IPS-NIHi11 (cell line): ENCODE measurements at regions not wholly inside any gene's neighbourhood (a gene's known extent, or its start where the extent isn't known, plus 50 kb on each side); places are given as distances from the start of the nearest gene placed in this dataset.
"Not testable (repeated sequence)": the region's sequence is repeated elsewhere in the genome, so short reads cannot be mapped to it uniquely, and the experiment has no call there.

Source experiments
- DNase-seq: peaks from one replicate; pipeline ENCODE4 v3.0.0; 2012; ENCODE audit warnings: mixed read lengths, low spot score

DNA sequence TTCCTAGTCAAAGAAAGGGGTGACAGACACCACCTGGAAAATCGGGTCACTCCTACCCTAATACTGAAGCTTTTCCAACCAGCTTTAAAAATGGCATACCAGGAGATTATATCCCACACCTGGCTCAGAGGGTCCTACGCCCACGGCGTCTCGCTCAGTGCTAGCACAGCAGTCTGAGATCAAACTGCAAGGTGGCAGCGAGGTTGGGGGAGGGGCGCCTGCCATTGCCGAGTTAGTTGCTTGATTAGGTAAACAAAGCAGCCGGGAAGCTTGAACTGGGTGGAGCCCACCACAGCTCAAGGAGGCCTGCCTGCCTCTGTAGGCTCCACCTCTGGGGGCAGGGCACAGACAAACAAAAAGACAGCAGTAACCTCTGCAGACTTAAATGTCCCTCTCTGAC lies 127.1 kb downstream of the NXPE2 start:
- not testable (repeated sequence) for DNase-seq

DNA sequence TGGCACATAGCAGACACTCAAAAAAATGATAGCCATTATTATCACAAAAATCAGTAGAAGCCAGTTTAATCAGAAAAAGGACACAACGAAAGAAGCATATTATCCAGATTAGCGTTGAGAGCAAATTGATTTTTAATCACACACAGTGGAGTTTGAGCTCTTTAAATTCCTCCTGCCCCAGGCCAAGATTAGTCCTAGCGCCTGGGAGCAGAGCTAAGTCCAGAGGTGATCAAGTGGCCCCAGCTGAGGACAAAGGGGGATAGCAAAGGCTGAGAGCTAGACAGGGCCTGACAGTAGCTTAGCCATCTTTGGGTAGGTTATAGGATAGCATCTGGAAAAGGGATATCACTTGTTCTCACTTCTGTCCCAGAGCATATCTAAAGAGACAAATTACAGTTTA lies 133.6 kb downstream of the NXPE2 start:
- DNase-seq: no peak

- DNase-seq: no peak
Measured at GRCh38 chr11:114812733-114813132, 134.4 kb downstream of the NXPE2 start.

- no peak for DNase-seq
Measured at GRCh38 chr11:114813189-114813718, 134.9 kb downstream of the NXPE2 start.

- DNase-seq: no peak
Measured at GRCh38 chr11:114815176-114815575, 136.8 kb downstream of the NXPE2 start.

DNA sequence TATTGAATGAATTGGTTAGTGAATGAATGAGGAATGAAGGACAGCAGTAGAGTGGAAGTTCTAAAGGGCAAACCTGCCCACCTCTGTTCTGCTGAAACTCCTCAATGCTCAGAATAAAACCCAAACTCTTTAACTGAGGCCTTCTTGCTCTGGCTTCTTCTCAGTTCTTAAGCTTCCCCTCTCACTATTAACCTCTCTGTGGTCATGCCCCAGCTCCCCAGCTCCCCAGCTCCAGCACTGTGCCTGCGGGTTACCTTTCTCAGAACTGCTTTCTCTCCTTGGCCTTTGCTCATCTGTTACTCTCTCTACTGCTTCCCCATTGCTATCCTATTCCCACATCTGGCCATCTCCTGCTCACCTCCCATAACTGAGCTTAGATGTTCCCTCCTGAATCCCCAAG lies 137.4 kb downstream of the NXPE2 start:
- no peak for DNase-seq

GRCh38 chr11:114816791-114817190 lies 138.5 kb downstream of the NXPE2 start:
- DNase-seq: no peak

GRCh38 chr11:114818382-114818781 lies 140.1 kb downstream of the NXPE2 start:
- no peak for DNase-seq

- no peak for DNase-seq
Measured at GRCh38 chr11:114819028-114819427, 140.7 kb downstream of the NXPE2 start.

DNA sequence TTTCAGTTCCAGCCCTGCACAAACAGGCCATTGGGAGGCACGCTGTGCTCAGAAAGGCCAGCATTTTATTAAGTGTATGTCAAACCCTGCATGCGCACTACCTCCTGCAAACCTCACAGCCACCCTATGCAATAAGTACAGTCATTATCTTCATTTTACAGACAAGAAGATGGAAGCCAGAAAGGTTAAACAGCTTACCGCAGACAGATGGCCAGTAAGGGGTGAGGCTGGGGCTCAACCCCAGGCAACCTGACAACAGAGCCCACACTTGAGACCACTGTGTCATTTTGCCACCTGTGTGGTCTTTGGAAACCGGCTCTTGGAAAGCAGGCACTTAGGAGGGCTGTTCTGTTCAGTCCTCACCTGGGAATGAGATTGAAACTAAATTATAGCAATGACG lies 142.3 kb downstream of the NXPE2 start:
- DNase-seq: no peak

DNA sequence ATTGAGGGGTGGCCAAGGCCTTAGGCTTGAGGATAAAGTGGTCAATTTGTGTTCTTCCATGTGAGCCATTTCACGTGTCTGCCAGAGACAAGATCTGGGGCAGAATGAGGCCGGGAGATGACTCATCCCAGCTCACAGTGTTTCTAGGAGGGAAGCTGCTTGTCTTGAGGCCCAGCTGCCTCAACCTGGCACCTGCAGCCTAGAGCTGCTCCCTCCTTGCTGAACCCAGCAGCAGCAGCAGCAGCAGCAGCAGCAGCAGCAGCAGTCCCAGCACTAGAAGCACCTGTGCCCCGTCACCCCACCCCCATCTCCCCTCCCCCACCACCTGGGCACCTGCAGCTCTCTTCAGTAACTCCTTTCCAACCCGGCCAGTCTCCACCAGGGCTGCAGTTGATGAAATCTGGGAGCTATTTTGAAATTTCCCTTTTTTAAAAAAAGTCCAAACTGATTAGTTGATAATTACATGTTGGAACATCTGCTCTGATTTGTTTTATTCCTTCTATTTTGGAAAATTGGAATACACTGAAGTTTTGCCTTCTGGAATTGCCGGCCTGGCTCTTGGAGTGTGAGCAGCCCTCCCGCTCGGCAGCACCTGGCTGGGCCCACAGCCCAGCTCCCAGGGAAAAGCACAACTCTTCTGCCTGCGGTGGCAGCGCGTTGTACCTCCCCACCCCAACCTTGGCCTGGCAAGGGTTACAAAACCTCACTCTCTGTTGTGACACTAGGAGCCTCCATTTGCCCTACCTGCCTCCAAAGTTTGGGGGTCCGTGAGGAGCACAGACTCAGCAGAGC lies 143.5 kb downstream of the NXPE2 start:
- peak; percentile 51 for DNase-seq

DNA sequence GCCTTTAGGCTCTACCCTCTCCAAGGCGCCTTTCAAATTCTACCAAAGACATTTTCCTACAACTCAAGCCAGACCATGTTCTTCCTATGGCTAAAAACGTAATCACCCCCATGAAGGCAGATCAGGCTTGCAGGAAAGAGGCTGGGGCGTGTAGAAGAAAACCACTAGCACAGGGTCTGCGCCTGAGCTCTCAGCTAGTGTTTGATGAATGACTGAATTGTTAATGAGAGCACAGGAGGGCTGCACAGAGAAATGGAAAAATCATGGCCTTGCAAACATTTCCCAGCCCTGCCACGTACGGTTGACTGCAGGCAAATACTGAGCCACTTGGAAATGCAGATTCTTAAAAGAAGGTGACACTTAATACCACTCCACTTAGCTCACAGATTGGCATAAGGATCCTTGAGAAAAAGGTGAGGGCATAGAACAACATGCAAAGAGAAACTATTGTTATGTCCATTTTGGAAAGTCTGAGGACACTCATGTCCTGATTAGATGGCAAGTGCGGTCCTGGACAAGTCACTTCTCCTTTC lies 148.6 kb downstream of the NXPE2 start:
- no peak for DNase-seq

- DNase-seq: no peak
Measured at GRCh38 chr11:114827736-114828135, 149.4 kb downstream of the NXPE2 start.

DNA sequence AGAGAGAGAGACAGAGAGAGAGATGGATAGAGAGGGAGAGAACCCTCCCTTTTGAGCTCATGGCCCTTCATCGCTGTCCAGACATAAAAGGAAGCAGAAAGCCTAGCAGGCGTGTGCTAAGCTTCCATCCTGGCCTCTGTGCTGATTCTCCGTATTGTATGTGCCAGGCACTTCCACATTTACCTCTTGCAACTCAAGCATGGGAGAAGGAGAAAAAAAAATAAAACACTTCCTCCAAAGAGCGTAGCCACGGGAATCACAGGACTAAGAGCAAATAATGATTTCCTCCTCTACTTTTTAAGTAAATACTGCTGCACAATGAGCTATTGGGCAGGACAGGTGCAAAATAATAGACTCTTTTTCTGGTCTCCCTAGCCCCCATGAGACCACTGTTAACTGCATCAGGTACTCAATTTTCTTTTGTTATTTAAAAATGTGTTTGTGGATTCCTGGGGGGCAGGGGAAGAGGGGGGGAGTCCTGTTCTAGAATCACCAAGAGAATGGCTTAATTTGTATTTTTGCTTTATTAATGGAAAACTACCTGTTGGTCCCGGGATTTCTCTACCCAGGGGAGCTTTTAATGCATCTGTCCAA lies 154.3 kb downstream of the NXPE2 start:
- no peak for DNase-seq

DNA sequence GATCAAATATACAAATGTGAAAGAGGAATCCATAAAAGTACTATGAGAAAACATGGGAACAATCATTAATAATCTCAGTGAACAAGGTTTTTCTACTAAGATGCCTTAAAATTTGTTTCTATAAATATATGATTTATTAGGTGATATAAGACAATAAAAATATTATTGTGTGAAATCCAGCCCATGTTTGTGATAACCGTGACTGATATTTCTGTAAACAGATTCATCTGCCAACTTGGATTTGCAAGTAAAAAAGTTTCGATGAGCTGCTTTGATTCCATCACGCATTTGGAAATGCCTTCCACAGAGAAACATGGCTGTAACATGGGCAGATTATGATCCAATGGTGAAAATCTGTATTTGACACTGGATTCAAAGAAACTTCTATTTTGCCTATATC lies 157.8 kb downstream of the NXPE2 start:
- no peak for DNase-seq

GRCh38 chr11:114844896-114845295 lies 166.6 kb downstream of the NXPE2 start:
- DNase-seq: no peak

DNA sequence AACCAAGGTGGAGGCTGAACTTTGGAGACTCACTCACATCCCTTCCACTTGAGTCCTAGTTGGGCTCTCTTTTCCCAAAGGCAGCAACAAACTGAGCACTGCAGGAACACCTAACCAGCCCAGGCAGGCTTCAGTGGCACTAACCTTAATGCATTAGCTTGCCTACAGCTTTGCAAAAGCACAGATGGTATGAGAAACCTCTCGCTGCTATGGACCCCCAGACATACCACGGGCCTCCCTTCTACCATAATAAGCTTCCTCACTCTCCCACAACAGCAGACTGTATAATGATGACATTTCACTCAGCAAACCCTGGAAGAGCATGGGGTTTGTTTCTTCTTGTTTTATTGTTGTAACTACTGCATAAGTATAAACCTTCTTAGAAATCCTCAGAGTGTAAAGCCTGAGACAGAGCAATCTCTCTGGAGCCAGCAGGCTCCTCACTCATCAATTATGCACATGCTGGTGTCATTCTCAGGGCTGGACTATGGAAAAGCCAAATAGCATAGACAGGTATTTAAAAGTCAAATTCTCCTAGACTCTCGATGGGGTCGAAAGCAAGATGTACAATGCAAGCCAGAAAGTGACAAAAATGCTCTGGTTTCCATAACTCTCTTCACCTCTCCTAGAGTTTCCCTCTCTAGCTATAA lies 167.6 kb downstream of the NXPE2 start:
- DNase-seq: no peak

DNA sequence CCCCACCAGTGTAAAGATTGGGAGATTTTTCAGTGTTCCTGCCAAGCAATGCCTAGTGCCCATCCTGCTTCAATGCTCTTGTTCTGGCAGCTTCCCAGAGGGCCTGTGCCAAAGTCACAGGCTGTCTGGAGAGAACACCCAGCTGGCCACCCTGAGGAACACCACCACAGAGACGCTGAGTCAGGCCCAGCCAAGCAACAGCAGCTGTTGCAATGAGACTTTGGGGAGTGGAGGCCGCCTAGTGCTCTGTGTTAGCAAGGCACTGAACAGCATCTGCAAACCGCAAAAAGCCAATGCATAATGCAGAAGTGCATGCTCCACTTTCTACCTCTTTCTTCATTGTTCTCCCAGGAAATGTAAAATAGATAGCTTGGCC lies 168.1 kb downstream of the NXPE2 start:
- DNase-seq: no peak

- no peak for DNase-seq
Measured at GRCh38 chr11:114847306-114847975, 169.1 kb downstream of the NXPE2 start.

GRCh38 chr11:114848027-114848426 lies 169.7 kb downstream of the NXPE2 start:
- DNase-seq: no peak

- DNase-seq: no peak
Measured at GRCh38 chr11:114857281-114857680, 179.0 kb downstream of the NXPE2 start.

- DNase-seq: no peak
Measured at GRCh38 chr11:114864896-114865295, 186.6 kb downstream of the NXPE2 start.
